Thyroid gland (tissue), 4 donors: ENCODE measurements at regions not wholly inside any gene's neighbourhood (a gene's known extent, or its start where the extent isn't known, plus 50 kb on each side); places are given as distances from the start of the nearest gene placed in this dataset.

Source experiments
- CTCF ChIP-seq, 6 experiments: fragments of 200-600 bp in 3 of 6; fragments of 450-650 bp in 3 of 6; sonication (generic) in 3 of 6; IDR thresholded peaks; one replicate each; pipeline ENCODE4 v1.5.1; 2016 to 2019; ENCODE audit warnings: antibody characterized with exemption in 6 of 6, mild to moderate bottlenecking in 2 of 6, inconsistent platforms in 1 of 6, moderate library complexity in 1 of 6
- POLR2A ChIP-seq, 2 donors: fragments of 450-650 bp; IDR thresholded peaks; one replicate each; pipeline ENCODE4 v1.6.1; 2017; ENCODE audit warnings: antibody characterized with exemption in 2 of 2, mild to moderate bottlenecking in 2 of 2, moderate library complexity in 1 of 2

GRCh38 chr3:132800958-132801357 is 78.7 kb upstream of the NPHP3 start:
- TF ChIP-seq CTCF (IDR thresholded peaks at IDR 0.05) (no peak), POLR2A (IDR thresholded peaks at IDR 0.05) (no peak)
